ENCODE measurements at regions not wholly inside any gene's neighbourhood (a gene's known extent, or its start where the extent isn't known, plus 50 kb on each side); places are given as distances from the start of the nearest gene placed in this dataset.

DNA sequence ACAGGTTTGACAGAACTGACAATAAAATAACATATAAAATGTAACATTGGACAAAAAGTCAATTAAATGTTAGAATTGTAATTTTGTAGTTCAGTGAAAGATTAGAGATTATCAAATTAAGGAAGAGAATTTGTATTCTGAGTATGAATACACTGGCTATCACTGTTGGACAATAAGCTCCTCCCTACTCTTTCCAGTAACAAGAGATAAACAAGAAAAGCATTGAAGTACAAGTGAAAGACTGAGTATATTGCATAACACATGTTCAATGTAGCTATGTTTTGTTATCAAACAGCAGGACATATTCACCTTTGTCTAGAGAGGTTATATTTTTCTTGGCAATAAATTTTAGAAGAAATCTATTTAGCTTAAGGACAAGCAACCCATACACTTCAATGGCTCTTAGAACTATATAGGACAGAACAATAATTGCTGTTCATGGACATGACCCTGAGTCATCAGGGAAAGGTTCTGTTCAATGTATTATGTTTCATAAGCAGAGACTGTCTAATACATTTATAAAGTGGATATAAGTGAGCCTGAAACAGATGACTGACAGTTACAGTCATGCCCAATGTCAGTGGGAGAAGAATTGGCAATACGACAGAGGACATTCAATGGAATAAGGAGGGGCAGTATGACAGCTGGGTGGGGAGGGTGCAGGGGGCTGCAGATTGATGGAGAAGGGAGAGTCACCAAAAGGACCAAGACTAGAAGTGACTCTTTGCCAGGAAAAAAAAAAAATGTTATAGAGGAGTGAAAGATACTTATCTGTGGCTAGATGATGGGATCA is 520.4 kb downstream of the FRK start:
- no peaks in the 10 kb centered on the region for H3K36me3 Mint-ChIP-seq
- DNase-seq (ENCODE audit: low spot score) (no peak), ATAC-seq (no peak)
- H3K27me3 Mint-ChIP-seq (ENCODE audit: low read depth): no peaks in the 10 kb centered on the region
- TF ChIP-seq, protein P1, sequence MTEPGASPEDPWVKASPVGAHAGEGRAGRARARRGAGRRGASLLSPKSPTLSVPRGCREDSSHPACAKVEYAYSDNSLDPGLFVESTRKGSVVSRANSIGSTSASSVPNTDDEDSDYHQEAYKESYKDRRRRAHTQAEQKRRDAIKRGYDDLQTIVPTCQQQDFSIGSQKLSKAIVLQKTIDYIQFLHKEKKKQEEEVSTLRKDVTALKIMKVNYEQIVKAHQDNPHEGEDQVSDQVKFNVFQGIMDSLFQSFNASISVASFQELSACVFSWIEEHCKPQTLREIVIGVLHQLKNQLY (CRISPR knock-in tag; IDR thresholded peaks at IDR 0.05): no peak
- no peak for TF ChIP-seq SP1 (CRISPR knock-in tag; conservative IDR thresholded peaks at IDR 0.05)
- peaks cover 24% of the 10 kb centered on the region for H3K4me1 Mint-ChIP-seq
- H3K9me3 Mint-ChIP-seq: 0 out of 2 replicates have a peak, but pooled peaks cover 3% of the 10 kb centered on the region
- POLR2A ChIA-PET: no interaction called here
- no peak overlapping the region for H3K4me3 Mint-ChIP-seq
- CTCF ChIA-PET: no interaction called here
- no peak overlapping the region for H3K27ac Mint-ChIP-seq

DNA sequence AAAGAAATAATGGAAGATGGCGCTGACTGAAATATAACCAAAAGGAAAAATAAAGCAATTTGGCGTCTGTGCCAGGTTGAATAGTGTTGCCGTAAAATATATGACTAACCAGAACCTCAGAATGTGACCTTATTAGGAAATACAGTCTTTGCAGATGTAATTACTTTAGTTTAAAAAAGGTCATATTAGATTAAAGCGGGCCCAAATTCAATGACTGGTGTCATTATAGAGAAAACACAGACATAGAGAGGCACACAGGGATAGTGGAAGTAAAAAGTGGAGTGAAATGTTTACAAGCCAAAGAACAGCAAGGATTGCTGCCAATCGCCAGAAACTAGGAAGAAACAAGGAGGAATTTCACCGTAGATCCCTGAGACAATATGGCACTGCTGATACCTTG is 521.2 kb downstream of the FRK start:
- no peaks in the 10 kb centered on the region for H3K27me3 Mint-ChIP-seq (ENCODE audit: low read depth)
- H3K9me3 Mint-ChIP-seq: 0 out of 2 replicates have a peak, but pooled peaks cover 3% of the 10 kb centered on the region
- TF ChIP-seq, protein P2, sequence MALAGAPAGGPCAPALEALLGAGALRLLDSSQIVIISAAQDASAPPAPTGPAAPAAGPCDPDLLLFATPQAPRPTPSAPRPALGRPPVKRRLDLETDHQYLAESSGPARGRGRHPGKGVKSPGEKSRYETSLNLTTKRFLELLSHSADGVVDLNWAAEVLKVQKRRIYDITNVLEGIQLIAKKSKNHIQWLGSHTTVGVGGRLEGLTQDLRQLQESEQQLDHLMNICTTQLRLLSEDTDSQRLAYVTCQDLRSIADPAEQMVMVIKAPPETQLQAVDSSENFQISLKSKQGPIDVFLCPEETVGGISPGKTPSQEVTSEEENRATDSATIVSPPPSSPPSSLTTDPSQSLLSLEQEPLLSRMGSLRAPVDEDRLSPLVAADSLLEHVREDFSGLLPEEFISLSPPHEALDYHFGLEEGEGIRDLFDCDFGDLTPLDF (CRISPR knock-in tag; IDR thresholded peaks at IDR 0.05): no peak
- TF ChIP-seq IRF2 (CRISPR knock-in tag; IDR thresholded peaks at IDR 0.05; ENCODE audit: borderline replicate concordance, low read depth) (no peak), JUN (CRISPR knock-in tag; IDR thresholded peaks at IDR 0.05) (no peak), NR2C2 (CRISPR knock-in tag; IDR thresholded peaks at IDR 0.05) (no peak), CREB1 (CRISPR knock-in tag; IDR thresholded peaks at IDR 0.05) (no peak), ZNF396 (CRISPR knock-in tag; IDR thresholded peaks at IDR 0.05; ENCODE audit: borderline replicate concordance) (no peak), ETV6 (CRISPR knock-in tag; IDR thresholded peaks at IDR 0.05) (no peak), KAT7 (CRISPR knock-in tag; IDR thresholded peaks at IDR 0.05; ENCODE audit: borderline replicate concordance) (no peak)
- TF ChIP-seq, protein P3, sequence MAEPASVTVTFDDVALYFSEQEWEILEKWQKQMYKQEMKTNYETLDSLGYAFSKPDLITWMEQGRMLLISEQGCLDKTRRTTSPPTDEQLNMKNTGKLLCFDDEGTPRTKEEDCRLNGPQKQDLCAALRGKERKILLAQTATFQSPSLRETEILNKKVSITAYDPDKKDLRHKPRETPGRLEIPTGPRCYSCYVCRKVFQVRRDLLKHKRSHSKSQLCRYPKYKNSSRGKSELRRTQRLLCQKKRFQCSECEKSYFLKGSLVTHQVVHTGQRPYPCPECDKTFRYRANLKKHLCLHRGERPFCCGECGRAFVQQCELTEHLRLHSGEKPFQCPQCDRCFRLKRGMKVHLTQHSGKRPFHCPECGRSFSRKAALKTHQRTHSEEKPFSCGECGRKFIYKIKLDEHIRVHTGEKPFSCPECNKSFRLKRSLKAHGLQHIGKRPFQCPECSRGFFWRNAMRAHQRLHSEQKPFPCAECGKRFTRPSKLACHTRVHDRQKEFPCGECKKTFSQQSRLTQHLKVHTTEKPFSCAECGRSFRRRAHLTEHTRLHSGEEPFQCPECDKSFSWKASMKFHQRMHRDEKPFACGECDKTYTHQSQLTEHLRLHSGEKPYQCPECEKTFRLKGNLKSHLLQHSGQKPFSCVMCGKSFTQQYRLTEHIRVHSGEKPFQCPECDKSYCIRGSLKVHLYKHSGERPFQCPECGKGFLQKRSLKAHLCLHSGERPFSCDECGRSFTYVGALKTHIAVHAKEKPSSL (CRISPR knock-in tag; conservative IDR thresholded peaks at IDR 0.05): no peak
- TF ChIP-seq, protein P4, sequence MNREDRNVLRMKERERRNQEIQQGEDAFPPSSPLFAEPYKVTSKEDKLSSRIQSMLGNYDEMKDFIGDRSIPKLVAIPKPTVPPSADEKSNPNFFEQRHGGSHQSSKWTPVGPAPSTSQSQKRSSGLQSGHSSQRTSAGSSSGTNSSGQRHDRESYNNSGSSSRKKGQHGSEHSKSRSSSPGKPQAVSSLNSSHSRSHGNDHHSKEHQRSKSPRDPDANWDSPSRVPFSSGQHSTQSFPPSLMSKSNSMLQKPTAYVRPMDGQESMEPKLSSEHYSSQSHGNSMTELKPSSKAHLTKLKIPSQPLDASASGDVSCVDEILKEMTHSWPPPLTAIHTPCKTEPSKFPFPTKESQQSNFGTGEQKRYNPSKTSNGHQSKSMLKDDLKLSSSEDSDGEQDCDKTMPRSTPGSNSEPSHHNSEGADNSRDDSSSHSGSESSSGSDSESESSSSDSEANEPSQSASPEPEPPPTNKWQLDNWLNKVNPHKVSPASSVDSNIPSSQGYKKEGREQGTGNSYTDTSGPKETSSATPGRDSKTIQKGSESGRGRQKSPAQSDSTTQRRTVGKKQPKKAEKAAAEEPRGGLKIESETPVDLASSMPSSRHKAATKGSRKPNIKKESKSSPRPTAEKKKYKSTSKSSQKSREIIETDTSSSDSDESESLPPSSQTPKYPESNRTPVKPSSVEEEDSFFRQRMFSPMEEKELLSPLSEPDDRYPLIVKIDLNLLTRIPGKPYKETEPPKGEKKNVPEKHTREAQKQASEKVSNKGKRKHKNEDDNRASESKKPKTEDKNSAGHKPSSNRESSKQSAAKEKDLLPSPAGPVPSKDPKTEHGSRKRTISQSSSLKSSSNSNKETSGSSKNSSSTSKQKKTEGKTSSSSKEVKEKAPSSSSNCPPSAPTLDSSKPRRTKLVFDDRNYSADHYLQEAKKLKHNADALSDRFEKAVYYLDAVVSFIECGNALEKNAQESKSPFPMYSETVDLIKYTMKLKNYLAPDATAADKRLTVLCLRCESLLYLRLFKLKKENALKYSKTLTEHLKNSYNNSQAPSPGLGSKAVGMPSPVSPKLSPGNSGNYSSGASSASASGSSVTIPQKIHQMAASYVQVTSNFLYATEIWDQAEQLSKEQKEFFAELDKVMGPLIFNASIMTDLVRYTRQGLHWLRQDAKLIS (CRISPR knock-in tag; IDR thresholded peaks at IDR 0.05; ENCODE audit: borderline replicate concordance): no peak
- ATAC-seq: no peak
- no peak overlapping the region for H3K4me3 Mint-ChIP-seq
- H3K27ac Mint-ChIP-seq: no peak overlapping the region
- ChIA-PET POLR2A (no interaction called here), CTCF (no interaction called here)
- no peak for DNase-seq (ENCODE audit: low spot score)
- no peaks in the 10 kb centered on the region for H3K36me3 Mint-ChIP-seq
- H3K4me1 Mint-ChIP-seq: peaks cover 20% of the 10 kb centered on the region

DNA sequence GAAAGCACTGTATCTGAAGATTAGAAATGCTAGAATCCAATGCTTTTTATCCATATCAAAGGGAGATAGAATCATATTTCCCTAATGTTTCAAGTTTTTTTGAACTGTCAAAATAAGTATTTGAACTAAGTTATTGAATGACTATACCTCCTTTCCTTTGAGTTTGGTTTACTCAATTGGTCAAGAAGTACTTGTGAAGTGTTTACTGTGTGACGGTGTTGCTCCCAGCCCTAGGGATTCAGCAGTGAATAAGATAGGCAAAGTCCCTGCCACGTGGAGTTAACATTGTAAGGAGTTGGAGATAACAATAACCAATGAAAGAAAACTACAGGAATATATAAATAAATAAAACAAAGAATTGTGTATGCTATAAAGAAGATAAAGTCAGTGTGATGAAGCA is 535.9 kb downstream of the FRK start:
- Mint-ChIP-seq H3K4me3 (no peak overlapping the region), H3K27me3 (ENCODE audit: low read depth) (no peaks in the 10 kb centered on the region), H3K9me3 (peaks cover 22% of the 10 kb centered on the region), H3K4me1 (peaks cover 8% of the 10 kb centered on the region), H3K27ac (no peak overlapping the region), H3K36me3 (peaks cover 16% of the 10 kb centered on the region)
- DNase-seq (ENCODE audit: low spot score): no peak
- CTCF ChIA-PET: interaction anchor here (1.4 kb wide), 1 partner anchor 20 kb away, joined by 3 read pairs; no protein-coding TSS in a partner anchor
- POLR2A ChIA-PET: no interaction called here
- ATAC-seq: no peak
- TF ChIP-seq NR1H2 (CRISPR knock-in tag; IDR thresholded peaks at IDR 0.05): no peak
- TF ChIP-seq JUN (CRISPR knock-in tag; IDR thresholded peaks at IDR 0.05): no peak
- TF ChIP-seq, protein P5, sequence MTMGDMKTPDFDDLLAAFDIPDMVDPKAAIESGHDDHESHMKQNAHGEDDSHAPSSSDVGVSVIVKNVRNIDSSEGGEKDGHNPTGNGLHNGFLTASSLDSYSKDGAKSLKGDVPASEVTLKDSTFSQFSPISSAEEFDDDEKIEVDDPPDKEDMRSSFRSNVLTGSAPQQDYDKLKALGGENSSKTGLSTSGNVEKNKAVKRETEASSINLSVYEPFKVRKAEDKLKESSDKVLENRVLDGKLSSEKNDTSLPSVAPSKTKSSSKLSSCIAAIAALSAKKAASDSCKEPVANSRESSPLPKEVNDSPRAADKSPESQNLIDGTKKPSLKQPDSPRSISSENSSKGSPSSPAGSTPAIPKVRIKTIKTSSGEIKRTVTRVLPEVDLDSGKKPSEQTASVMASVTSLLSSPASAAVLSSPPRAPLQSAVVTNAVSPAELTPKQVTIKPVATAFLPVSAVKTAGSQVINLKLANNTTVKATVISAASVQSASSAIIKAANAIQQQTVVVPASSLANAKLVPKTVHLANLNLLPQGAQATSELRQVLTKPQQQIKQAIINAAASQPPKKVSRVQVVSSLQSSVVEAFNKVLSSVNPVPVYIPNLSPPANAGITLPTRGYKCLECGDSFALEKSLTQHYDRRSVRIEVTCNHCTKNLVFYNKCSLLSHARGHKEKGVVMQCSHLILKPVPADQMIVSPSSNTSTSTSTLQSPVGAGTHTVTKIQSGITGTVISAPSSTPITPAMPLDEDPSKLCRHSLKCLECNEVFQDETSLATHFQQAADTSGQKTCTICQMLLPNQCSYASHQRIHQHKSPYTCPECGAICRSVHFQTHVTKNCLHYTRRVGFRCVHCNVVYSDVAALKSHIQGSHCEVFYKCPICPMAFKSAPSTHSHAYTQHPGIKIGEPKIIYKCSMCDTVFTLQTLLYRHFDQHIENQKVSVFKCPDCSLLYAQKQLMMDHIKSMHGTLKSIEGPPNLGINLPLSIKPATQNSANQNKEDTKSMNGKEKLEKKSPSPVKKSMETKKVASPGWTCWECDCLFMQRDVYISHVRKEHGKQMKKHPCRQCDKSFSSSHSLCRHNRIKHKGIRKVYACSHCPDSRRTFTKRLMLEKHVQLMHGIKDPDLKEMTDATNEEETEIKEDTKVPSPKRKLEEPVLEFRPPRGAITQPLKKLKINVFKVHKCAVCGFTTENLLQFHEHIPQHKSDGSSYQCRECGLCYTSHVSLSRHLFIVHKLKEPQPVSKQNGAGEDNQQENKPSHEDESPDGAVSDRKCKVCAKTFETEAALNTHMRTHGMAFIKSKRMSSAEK (CRISPR knock-in tag; IDR thresholded peaks at IDR 0.05; ENCODE audit: borderline replicate concordance): no peak
- TF ChIP-seq, protein P6, sequence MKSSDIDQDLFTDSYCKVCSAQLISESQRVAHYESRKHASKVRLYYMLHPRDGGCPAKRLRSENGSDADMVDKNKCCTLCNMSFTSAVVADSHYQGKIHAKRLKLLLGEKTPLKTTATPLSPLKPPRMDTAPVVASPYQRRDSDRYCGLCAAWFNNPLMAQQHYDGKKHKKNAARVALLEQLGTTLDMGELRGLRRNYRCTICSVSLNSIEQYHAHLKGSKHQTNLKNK (CRISPR knock-in tag; IDR thresholded peaks at IDR 0.05): no peak
- no peak for TF ChIP-seq FOXK1 (CRISPR knock-in tag; IDR thresholded peaks at IDR 0.05)
- TF ChIP-seq SMAD3 (CRISPR knock-in tag; IDR thresholded peaks at IDR 0.05; ENCODE audit: borderline replicate concordance): no peak
- TF ChIP-seq, protein P7, sequence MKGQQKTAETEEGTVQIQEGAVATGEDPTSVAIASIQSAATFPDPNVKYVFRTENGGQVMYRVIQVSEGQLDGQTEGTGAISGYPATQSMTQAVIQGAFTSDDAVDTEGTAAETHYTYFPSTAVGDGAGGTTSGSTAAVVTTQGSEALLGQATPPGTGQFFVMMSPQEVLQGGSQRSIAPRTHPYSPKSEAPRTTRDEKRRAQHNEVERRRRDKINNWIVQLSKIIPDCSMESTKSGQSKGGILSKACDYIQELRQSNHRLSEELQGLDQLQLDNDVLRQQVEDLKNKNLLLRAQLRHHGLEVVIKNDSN (CRISPR knock-in tag; IDR thresholded peaks at IDR 0.05): no peak
